ENCODE measurements at regions not wholly inside any gene's neighbourhood (a gene's known extent, or its start where the extent isn't known, plus 50 kb on each side); places are given as distances from the start of the nearest gene placed in this dataset.

DNA sequence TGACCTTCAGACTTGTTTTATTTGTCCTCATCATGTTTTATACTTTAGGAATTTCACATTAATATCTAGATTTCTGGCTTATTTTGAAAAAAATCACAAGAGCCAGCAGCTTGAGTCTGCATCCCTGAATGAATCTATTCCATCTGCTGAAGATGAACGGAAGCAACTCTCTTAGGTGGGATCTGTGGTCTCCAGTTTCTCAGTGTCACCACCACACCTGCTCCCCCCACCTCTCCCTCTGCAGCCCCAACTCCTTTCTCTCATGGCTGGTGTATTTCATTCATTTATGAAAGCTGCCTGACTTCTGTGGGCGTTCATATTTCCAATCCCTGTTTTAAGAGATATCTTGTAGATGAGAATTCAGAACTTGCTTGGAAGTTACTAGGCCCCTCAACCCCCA, 102.1 kb upstream of the AGBL1 start:
- peaks cover 0 to 3% of the 10 kb centered on the region in 2 donors for H3K27me3 ChIP-seq
- no peak for DNase-seq
- H3K4me3 ChIP-seq, result no peak overlapping the region
- intact Hi-C loops (cut with DNase I; ENCODE audit: low total_unique reads), result no loop called here
- no peaks in the 10 kb centered on the region for H3K36me3 ChIP-seq
- TF ChIP-seq, protein P1, sequence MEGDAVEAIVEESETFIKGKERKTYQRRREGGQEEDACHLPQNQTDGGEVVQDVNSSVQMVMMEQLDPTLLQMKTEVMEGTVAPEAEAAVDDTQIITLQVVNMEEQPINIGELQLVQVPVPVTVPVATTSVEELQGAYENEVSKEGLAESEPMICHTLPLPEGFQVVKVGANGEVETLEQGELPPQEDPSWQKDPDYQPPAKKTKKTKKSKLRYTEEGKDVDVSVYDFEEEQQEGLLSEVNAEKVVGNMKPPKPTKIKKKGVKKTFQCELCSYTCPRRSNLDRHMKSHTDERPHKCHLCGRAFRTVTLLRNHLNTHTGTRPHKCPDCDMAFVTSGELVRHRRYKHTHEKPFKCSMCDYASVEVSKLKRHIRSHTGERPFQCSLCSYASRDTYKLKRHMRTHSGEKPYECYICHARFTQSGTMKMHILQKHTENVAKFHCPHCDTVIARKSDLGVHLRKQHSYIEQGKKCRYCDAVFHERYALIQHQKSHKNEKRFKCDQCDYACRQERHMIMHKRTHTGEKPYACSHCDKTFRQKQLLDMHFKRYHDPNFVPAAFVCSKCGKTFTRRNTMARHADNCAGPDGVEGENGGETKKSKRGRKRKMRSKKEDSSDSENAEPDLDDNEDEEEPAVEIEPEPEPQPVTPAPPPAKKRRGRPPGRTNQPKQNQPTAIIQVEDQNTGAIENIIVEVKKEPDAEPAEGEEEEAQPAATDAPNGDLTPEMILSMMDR (IDR thresholded peaks at IDR 0.05), result no peak
- H3K4me1 ChIP-seq, result no peaks in the 10 kb centered on the region
- H3K27ac ChIP-seq, result no peak overlapping the region
- H3K9me3 ChIP-seq, result peaks cover 0 to 5% (median 4%) of the 10 kb centered on the region in 3 donors

DNA sequence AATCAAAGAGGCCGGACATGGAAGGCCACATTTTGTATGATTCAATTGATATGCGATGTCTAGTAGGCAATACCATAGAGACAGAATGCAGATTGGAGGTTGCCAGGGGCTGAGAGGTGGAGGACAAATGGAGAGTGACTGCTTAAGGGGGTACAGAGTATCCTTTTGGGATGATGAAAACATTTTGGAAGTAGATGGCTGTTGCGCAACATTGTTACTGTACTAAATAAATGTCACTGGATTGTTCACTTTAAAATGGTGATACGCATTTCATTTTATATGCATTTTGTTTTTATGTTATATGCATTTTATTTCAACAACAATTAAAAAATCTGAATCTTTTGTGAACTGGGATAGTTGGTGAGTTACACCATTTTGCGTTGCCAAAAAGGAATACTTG, 99.7 kb upstream of the AGBL1 start:
- Histone ChIP-seq H3K36me3 (no peaks in the 10 kb centered on the region), H3K4me3 (no peak overlapping the region), H3K9me3 (peaks cover 0 to 5% (median 4%) of the 10 kb centered on the region in 3 donors), H3K27ac (no peak overlapping the region), H3K4me1 (no peaks in the 10 kb centered on the region), H3K27me3 (peaks cover 0 to 3% of the 10 kb centered on the region in 2 donors)
- intact Hi-C loops (cut with DNase I; ENCODE audit: low total_unique reads), result no loop called here
- TF ChIP-seq, protein P1 (IDR thresholded peaks at IDR 0.05), result no peak
- DNase-seq, result no peak

DNA sequence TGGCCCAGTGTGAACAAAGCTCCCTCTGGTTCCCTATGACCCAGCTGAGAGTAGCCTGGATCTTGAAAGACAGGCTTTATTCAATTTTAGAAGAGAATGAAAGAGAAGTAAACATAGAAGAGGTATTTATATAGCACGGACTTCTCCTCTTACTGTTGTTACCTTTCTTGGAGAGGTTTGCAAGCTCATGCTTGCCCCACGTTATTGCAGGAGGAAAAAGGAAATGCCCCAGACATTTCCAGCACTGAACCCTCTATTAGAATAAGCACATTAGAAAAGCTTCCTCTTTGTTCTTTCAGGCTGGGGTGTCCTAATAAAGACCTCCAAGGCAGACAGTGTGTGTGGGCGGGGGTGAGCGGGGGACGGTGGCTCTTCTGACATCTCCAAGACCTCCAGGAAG, 98.7 kb upstream of the AGBL1 start:
- H3K4me1 ChIP-seq, result no peaks in the 10 kb centered on the region
- H3K27me3 ChIP-seq, result peaks cover 0 to 3% of the 10 kb centered on the region in 2 donors
- TF ChIP-seq, protein P1 (IDR thresholded peaks at IDR 0.05), result no peak
- H3K4me3 ChIP-seq, result no peak overlapping the region
- no peaks in the 10 kb centered on the region for H3K36me3 ChIP-seq
- H3K27ac ChIP-seq, result no peak overlapping the region
- DNase-seq, result no peak
- intact Hi-C loops (cut with DNase I; ENCODE audit: low total_unique reads), result no loop called here
- peaks cover 0 to 5% (median 4%) of the 10 kb centered on the region in 3 donors for H3K9me3 ChIP-seq

DNA sequence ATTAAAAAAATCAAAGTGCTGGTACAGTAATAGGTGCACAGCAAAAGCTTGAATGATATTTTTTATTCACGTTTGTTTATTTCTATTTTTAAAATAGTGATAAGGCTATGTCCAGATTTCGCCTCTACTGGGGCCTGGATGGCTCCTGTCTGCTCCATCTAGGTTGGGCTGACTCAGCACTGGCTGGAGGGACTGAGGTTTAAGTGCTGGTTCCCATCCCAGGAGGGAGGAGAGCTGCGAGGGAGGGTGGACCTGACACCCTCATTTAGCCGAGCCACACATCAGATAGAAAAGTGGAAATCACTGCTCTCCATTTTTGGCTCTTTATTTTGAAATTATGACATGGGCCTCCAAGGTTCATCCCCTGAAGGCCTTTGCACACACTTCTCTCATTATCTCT, 95.4 kb upstream of the AGBL1 start:
- no peak for DNase-seq
- no peak overlapping the region for H3K4me3 ChIP-seq
- H3K9me3 ChIP-seq, result peaks cover 0 to 4% (median 0%) of the 10 kb centered on the region in 3 donors
- no peaks in the 10 kb centered on the region for H3K27me3 ChIP-seq
- no peaks in the 10 kb centered on the region for H3K36me3 ChIP-seq
- H3K27ac ChIP-seq, result no peak overlapping the region
- intact Hi-C loops (cut with DNase I; ENCODE audit: low total_unique reads), result no loop called here
- H3K4me1 ChIP-seq, result no peaks in the 10 kb centered on the region
- TF ChIP-seq, protein P1 (IDR thresholded peaks at IDR 0.05), result no peak

DNA sequence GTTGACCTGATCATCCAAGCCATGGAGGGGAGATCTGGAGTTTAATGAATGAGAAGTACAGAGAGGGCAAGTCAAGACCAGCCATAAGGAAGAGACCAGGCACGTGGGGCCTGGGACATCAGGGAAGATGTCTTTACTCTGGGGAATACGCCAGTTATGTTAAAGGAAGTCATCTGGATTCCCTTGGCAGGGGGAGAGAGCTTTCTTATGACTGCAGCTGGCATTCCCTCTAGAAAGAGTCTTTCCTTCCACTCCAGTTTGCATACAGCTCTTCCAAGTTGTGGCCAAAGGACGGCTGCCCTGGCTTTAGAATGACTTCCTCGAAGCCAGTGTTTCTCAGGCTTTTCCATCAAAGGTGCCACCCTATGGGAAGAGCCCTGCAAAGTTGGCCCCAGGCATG, 93.6 kb upstream of the AGBL1 start:
- no peaks in the 10 kb centered on the region for H3K4me1 ChIP-seq
- no peak for DNase-seq
- no peaks in the 10 kb centered on the region for H3K27me3 ChIP-seq
- no peak overlapping the region for H3K27ac ChIP-seq
- intact Hi-C loops (cut with DNase I; ENCODE audit: low total_unique reads), result no loop called here
- no peak overlapping the region for H3K4me3 ChIP-seq
- H3K36me3 ChIP-seq, result no peaks in the 10 kb centered on the region
- TF ChIP-seq, protein P1 (IDR thresholded peaks at IDR 0.05), result no peak
- peaks cover 0 to 4% (median 0%) of the 10 kb centered on the region in 3 donors for H3K9me3 ChIP-seq

DNA sequence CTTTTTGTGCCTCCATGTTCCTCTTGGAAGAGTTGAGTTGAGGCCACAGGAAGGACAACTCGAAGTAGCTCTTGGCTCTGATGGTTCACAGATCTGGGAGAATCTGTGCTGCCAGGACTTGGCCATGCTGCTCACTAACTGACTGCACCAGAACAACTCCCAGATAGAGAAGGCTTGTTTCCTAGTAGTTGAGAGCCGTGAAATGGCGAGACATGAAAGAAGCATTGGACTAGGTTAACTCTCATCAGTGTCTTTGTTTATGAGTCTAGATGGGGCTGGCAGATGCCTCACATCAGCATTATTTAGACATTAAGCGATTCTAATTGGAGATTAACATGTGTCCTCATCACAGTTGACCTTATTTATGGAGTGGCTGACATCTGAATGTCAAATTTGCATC, 92.9 kb upstream of the AGBL1 start:
- Histone ChIP-seq H3K4me1 (no peaks in the 10 kb centered on the region), H3K9me3 (peaks cover 0 to 4% (median 0%) of the 10 kb centered on the region in 3 donors), H3K27ac (no peak overlapping the region), H3K27me3 (no peaks in the 10 kb centered on the region), H3K36me3 (no peaks in the 10 kb centered on the region), H3K4me3 (no peak overlapping the region)
- no peak for DNase-seq
- TF ChIP-seq, protein P1 (IDR thresholded peaks at IDR 0.05), result no peak
- intact Hi-C loops (cut with DNase I; ENCODE audit: low total_unique reads), result no loop called here
